ENCODE measurements at regions not wholly inside any gene's neighbourhood (a gene's known extent, or its start where the extent isn't known, plus 50 kb on each side); places are given as distances from the start of the nearest gene placed in this dataset.

DNA sequence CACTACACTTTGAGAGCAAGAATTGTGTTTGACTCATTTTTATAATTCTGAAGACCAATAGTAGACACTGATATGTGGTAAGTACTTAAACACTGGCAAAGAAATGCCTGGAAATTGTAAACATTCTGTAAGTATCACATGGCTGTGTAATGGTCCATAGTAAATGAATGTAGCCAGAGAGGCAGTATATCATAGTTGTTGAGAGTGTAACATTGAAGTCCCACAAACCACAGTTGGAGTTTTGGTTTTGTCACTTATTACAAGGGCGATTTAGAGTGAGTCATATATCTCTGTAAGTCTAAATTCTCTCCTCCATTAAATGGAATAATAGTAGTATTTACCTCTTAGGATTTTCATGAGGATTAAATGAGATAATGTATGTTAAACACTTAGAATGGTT, 181.1 kb upstream of the MEF2C start:
- TF ChIP-seq, protein P1, sequence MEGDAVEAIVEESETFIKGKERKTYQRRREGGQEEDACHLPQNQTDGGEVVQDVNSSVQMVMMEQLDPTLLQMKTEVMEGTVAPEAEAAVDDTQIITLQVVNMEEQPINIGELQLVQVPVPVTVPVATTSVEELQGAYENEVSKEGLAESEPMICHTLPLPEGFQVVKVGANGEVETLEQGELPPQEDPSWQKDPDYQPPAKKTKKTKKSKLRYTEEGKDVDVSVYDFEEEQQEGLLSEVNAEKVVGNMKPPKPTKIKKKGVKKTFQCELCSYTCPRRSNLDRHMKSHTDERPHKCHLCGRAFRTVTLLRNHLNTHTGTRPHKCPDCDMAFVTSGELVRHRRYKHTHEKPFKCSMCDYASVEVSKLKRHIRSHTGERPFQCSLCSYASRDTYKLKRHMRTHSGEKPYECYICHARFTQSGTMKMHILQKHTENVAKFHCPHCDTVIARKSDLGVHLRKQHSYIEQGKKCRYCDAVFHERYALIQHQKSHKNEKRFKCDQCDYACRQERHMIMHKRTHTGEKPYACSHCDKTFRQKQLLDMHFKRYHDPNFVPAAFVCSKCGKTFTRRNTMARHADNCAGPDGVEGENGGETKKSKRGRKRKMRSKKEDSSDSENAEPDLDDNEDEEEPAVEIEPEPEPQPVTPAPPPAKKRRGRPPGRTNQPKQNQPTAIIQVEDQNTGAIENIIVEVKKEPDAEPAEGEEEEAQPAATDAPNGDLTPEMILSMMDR (IDR thresholded peaks at IDR 0.05) = no peak
- TF ChIP-seq POLR2A (IDR thresholded peaks at IDR 0.05) = no peak
